K562 (cell line): ENCODE measurements at regions not wholly inside any gene's neighbourhood (a gene's known extent, or its start where the extent isn't known, plus 50 kb on each side); places are given as distances from the start of the nearest gene placed in this dataset.
A peak's percentile ranks its signal among the peaks of the same experiment; 100 is the strongest.
"Not testable (repeated sequence)": the region's sequence is repeated elsewhere in the genome, so short reads cannot be mapped to it uniquely, and the experiment has no call there.

Experiments
- ATAC-seq: fragments of 200-7000 bp; cut with Tn5 transposase; 3 replicates; pipeline ENCODE4 v1.9.1; 2020; ENCODE audit warnings: moderate library complexity
- BruUV-seq: library from RNA; stranded (reverse); fragments of 400-500 nt; replicated peaks from 2 replicates; lab custom pipeline; 2021; lab: Mats Ljungman, UMichigan
- CTCF ChIA-PET: fragments of 300-600 bp; formaldehyde crosslinking; extraction: SDS; loops from one replicate; lab custom pipeline; 2021; ENCODE audit warnings: low intra/inter-chr PET ratio; lab: Yijun Ruan, JAX
- POLR2A ChIA-PET: fragments of 300-600, 350-650 bp; sonication (Branson Sonifier 250); formaldehyde crosslinking; extraction: SDS; loops from one replicate; lab custom pipeline; 2021; ENCODE audit warnings: antibody characterized with exemption, inconsistent platforms; lab: Yijun Ruan, JAX
- DNase-seq, 4 experiments: peaks; one replicate each; pipeline versions ENCODE4 v3.0.0 to v3.0.0-alpha.2; 2011 to 2018; ENCODE audit warnings: low spot score in 3 of 4, mixed read lengths in 3 of 4; ENCODE audit errors: extremely low read depth in 1 of 4
- FAIRE-seq: peaks from 2 replicates; lab custom pipeline; 2011; peaks lifted over from hg19 to GRCh38; lab: Jason Lieb, UNC
- H2AFZ ChIP-seq: 2 replicates; pipeline ENCODE4 v1.6.0; 2011; ENCODE audit warnings: low read depth, low read length, control low read depth, inconsistent platforms
- H3K27ac ChIP-seq: fragments of 200-600 bp; 3 replicates; pipeline ENCODE4 v1.8.0; 2011; ENCODE audit warnings: low read depth, mild to moderate bottlenecking, control low read depth, inconsistent platforms, low read length, moderate library complexity, mixed read lengths; ENCODE audit errors: extremely low read depth
- H3K27me3 ChIP-seq, 2 experiments: fragments of 300-600 bp in 1 of 2; 2 replicates in 1 of 2; 3 replicates in 1 of 2; pipeline versions ENCODE4 v1.6.0 to v1.8.0; 2011; ENCODE audit warnings: inconsistent platforms in 2 of 2, low read length in 2 of 2, mild to moderate bottlenecking in 1 of 2, mixed read lengths in 1 of 2, moderate library complexity in 1 of 2; ENCODE audit not compliant: control insufficient read depth in 2 of 2, insufficient read depth in 2 of 2
- H3K36me3 ChIP-seq: fragments of 300-600 bp; 3 replicates; pipeline ENCODE4 v1.8.0; 2011; ENCODE audit warnings: mild to moderate bottlenecking, low read length, inconsistent platforms; ENCODE audit not compliant: control insufficient read depth, insufficient read depth
- H3K4me1 ChIP-seq, 2 experiments: fragments of 200-600 bp in 1 of 2; replicated peaks in 1 of 2; 2 replicates in 1 of 2; 3 replicates in 1 of 2; pipeline versions ENCODE4 v1.5.1 to v1.8.0; 2011; ENCODE audit warnings: inconsistent platforms in 2 of 2, low read length in 2 of 2, mild to moderate bottlenecking in 1 of 2, mixed read lengths in 1 of 2, moderate library complexity in 1 of 2; ENCODE audit not compliant: control insufficient read depth in 2 of 2, insufficient read depth in 2 of 2
- H3K4me2 ChIP-seq: 2 replicates; pipeline ENCODE4 v1.6.1; 2011; ENCODE audit warnings: low read length, control low read depth, inconsistent platforms, mixed read lengths; ENCODE audit not compliant: insufficient read depth
- H3K4me3 ChIP-seq: fragments of 200-600 bp; sonication (generic), shearing (Covaris generic); 2 replicates; pipeline ENCODE4 v1.5.1; 2016; ENCODE audit warnings: control low read depth, inconsistent platforms
- H3K79me2 ChIP-seq: fragments of 200-600 bp; 3 replicates; pipeline ENCODE4 v1.8.0; 2011; ENCODE audit warnings: low read length, inconsistent platforms; ENCODE audit not compliant: control insufficient read depth, insufficient read depth
- H3K9ac ChIP-seq, 2 experiments: 2 replicates each; pipeline versions ENCODE4 v1.6.0 to v1.6.1; 2011; ENCODE audit warnings: low read depth in 2 of 2, low read length in 2 of 2, control low read depth in 1 of 2, inconsistent platforms in 1 of 2, mild to moderate bottlenecking in 1 of 2, mixed read lengths in 1 of 2; ENCODE audit not compliant: insufficient read depth in 1 of 2
- H3K9me1 ChIP-seq: one replicate; pipeline ENCODE4 v1.6.0; 2011; ENCODE audit warnings: inconsistent platforms, mild to moderate bottlenecking, low read length, moderate library complexity; ENCODE audit not compliant: control insufficient read depth, insufficient read depth
- H3K9me3 ChIP-seq: replicated peaks from 2 replicates; pipeline ENCODE4 v1.5.1; 2011; ENCODE audit warnings: low read depth, low read length, inconsistent platforms; ENCODE audit not compliant: control insufficient read depth, insufficient read depth
- H4K20me1 ChIP-seq: replicated peaks from 2 replicates; pipeline ENCODE4 v1.6.1; 2011; ENCODE audit warnings: low read length, inconsistent platforms, mixed read lengths; ENCODE audit not compliant: control insufficient read depth, insufficient read depth
- CREM ChIP-seq: IDR thresholded peaks from 2 replicates; pipeline ENCODE4 v1.6.1; 2014; ENCODE audit warnings: antibody characterized with exemption, low read depth
- WGBS: fragments of 100-300 bp; shearing (Covaris generic); methylation state at CpG from one replicate; pipeline ENCODE4 v1.1.6; 2016; ENCODE audit warnings: low coverage, mixed read lengths; ENCODE audit not compliant: insufficient coverage; ENCODE audit errors: missing lambda C conversion rate; 5-methylcytosine and 5-hydroxymethylcytosine counted together
- in situ Hi-C: fragments of 300-500 bp; cut with MboI; formaldehyde crosslinking; loops from 4 replicates; pipeline ENCODE4 v1.15.0; 2018; ENCODE audit warnings: inconsistent platforms, mixed read lengths
- intact Hi-C: fragments of 100-400 bp; cut with micrococcal nuclease; formaldehyde crosslinking; loops from 2 replicates; pipeline ENCODE4 v1.14.2; 2022

- H3K36me3 ChIP-seq, H3K79me2 ChIP-seq, H3K4me3 ChIP-seq, H2AFZ ChIP-seq, intact Hi-C loops, in situ Hi-C loops, POLR2A ChIA-PET, CTCF ChIA-PET, H3K27ac ChIP-seq, H4K20me1 ChIP-seq, H3K9ac ChIP-seq, H3K9me1 ChIP-seq, H3K9me3 ChIP-seq, BruUV-seq, H3K4me1 ChIP-seq, ATAC-seq, DNase-seq, H3K27me3 ChIP-seq, H3K4me2 ChIP-seq: not testable (repeated sequence)
- 30% methylated on average over 1 of the region's 2 CpGs for WGBS
- TF ChIP-seq CREM, result peak; percentile 34; the same call in 1 of the 2 replicates
- peak; percentile 56 for FAIRE-seq
These were observed 255.7 kb downstream of the NPIPA8 start for GRCh38 chr16:18080658-18081363.

GRCh38 chr16:18077910-18078309, 258.6 kb downstream of the NPIPA8 start:
- H3K4me2 ChIP-seq, BruUV-seq, CTCF ChIA-PET, DNase-seq, ATAC-seq, H3K79me2 ChIP-seq, H3K36me3 ChIP-seq, intact Hi-C loops, in situ Hi-C loops, H3K9me1 ChIP-seq, H2AFZ ChIP-seq, H3K4me1 ChIP-seq, H3K9me3 ChIP-seq, H3K4me3 ChIP-seq, POLR2A ChIA-PET, H4K20me1 ChIP-seq, H3K27ac ChIP-seq, H3K9ac ChIP-seq, FAIRE-seq, H3K27me3 ChIP-seq: not testable (repeated sequence)
